ENCODE measurements at regions not wholly inside any gene's neighbourhood (a gene's known extent, or its start where the extent isn't known, plus 50 kb on each side); places are given as distances from the start of the nearest gene placed in this dataset.

GRCh38 chr6:50123688-50124087, 74.0 kb upstream of the DEFB112 start:
- TF ChIP-seq, protein P1, sequence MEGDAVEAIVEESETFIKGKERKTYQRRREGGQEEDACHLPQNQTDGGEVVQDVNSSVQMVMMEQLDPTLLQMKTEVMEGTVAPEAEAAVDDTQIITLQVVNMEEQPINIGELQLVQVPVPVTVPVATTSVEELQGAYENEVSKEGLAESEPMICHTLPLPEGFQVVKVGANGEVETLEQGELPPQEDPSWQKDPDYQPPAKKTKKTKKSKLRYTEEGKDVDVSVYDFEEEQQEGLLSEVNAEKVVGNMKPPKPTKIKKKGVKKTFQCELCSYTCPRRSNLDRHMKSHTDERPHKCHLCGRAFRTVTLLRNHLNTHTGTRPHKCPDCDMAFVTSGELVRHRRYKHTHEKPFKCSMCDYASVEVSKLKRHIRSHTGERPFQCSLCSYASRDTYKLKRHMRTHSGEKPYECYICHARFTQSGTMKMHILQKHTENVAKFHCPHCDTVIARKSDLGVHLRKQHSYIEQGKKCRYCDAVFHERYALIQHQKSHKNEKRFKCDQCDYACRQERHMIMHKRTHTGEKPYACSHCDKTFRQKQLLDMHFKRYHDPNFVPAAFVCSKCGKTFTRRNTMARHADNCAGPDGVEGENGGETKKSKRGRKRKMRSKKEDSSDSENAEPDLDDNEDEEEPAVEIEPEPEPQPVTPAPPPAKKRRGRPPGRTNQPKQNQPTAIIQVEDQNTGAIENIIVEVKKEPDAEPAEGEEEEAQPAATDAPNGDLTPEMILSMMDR (conservative IDR thresholded peaks at IDR 0.05; ENCODE audit: low read depth, low read length) = no peak
- no peak for TF ChIP-seq EZH2 (IDR thresholded peaks at IDR 0.05; ENCODE audit: borderline replicate concordance, low read depth, low read length, poor library complexity, severe bottlenecking)

Data from A673 (cell line).